ENCODE measurements at regions not wholly inside any gene's neighbourhood (a gene's known extent, or its start where the extent isn't known, plus 50 kb on each side); places are given as distances from the start of the nearest gene placed in this dataset.
"Not testable (repeated sequence)": the region's sequence is repeated elsewhere in the genome, so short reads cannot be mapped to it uniquely, and the experiment has no call there.

GRCh38 chr9:87382900-87383299 lies 114.8 kb upstream of the DAPK1 start:
- DNase-seq: no peak

- no peak for DNase-seq
Measured at GRCh38 chr9:87383344-87384150, 114.1 kb upstream of the DAPK1 start.

GRCh38 chr9:87386490-87387025 lies 111.1 kb upstream of the DAPK1 start:
- DNase-seq: no peak

GRCh38 chr9:87387351-87388011 lies 110.2 kb upstream of the DAPK1 start:
- no peak for DNase-seq

GRCh38 chr9:87388708-87389107 lies 109.0 kb upstream of the DAPK1 start:
- DNase-seq: not testable (repeated sequence)

GRCh38 chr9:87389936-87390335 lies 107.7 kb upstream of the DAPK1 start:
- no peak for DNase-seq

- peak in 1 of 2 experiments; percentile 19 for DNase-seq
Measured at GRCh38 chr9:87390361-87390760, 107.3 kb upstream of the DAPK1 start.

GRCh38 chr9:87392086-87392485 lies 105.6 kb upstream of the DAPK1 start:
- DNase-seq: no peak

GRCh38 chr9:87393706-87394230 lies 103.9 kb upstream of the DAPK1 start:
- no peak for DNase-seq

GRCh38 chr9:87395804-87396479 lies 101.7 kb upstream of the DAPK1 start:
- DNase-seq: peak; percentile 89 to 92

GRCh38 chr9:87401681-87402080 lies 96.0 kb upstream of the DAPK1 start:
- DNase-seq: no peak

GRCh38 chr9:87402537-87402936 lies 95.1 kb upstream of the DAPK1 start:
- no peak for DNase-seq

- DNase-seq: peak in 1 of 2 experiments; percentile 36
Measured at GRCh38 chr9:87405677-87406542, 91.8 kb upstream of the DAPK1 start.

- DNase-seq: peak in 1 of 2 experiments; percentile 29
Measured at GRCh38 chr9:87406543-87407166, 91.0 kb upstream of the DAPK1 start.

- DNase-seq: not testable (repeated sequence)
Measured at GRCh38 chr9:87410047-87411005, 87.3 kb upstream of the DAPK1 start.

- no peak for DNase-seq
Measured at GRCh38 chr9:87420884-87421283, 76.8 kb upstream of the DAPK1 start.

GRCh38 chr9:87421734-87422133 lies 75.9 kb upstream of the DAPK1 start:
- DNase-seq: no peak

- peak in 1 of 2 experiments; percentile 32 for DNase-seq
Measured at GRCh38 chr9:87422999-87423398, 74.7 kb upstream of the DAPK1 start.

GRCh38 chr9:87423885-87424284 lies 73.8 kb upstream of the DAPK1 start:
- not testable (repeated sequence) for DNase-seq

GRCh38 chr9:87425202-87425601 lies 72.5 kb upstream of the DAPK1 start:
- DNase-seq: no peak
